Activated CD4-positive, alpha-beta T cell treated with anti-CD3 and anti-CD28 coated beads, Interleukin-2, amount 50 U/mL, for 24 hours (primary cell): ENCODE measurements at regions not wholly inside any gene's neighbourhood (a gene's known extent, or its start where the extent isn't known, plus 50 kb on each side); places are given as distances from the start of the nearest gene placed in this dataset.
"Not testable (repeated sequence)": the region's sequence is repeated elsewhere in the genome, so short reads cannot be mapped to it uniquely, and the experiment has no call there.

Experiments used
- DNase-seq, 2 donors: peaks; one replicate each; pipeline ENCODE4 v3.0.0-alpha.2; 2020; ENCODE audit warnings: low read depth in 1 of 2, low spot score in 1 of 2

DNA sequence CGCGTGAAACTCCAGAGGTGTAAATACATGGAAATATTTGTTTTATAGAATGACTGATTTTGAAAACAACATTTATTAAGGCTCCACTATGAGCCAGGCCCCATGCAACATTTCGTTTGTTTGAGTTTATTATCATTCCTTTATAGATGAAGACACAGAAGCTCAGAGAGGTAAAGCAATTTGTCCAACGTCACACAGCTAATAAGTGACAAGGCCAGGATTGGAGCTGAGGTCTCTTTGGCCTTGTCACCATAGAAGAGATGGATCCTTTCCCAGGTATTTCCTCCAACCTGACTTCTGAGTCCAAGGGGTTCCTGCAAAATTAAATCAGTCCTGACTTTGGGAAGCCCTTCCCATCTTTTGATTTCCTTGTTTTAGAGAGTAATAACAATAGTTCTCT, 98.0 kb downstream of the SYF2 start:
- DNase-seq = no peak

DNA sequence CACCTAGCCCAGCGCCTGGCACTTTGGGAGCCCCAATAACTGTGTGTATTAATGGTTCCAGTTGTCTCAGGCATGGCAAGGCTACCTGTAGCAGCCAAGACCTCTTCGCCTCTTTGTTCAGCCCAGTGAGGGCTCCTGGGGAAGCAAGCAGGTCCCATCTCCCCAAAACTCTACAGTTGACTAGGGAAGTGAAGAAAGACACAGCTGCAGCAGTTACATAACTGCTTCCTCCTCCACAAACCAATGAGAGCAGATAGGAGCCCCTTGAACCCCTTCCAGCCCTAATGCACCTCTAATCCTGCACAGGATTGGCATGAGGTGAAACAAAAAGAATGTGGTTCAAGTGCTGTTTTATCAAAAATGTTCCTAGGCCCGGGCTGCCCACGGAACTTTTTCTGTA, 100.5 kb downstream of the SYF2 start:
- DNase-seq = no peak

DNA sequence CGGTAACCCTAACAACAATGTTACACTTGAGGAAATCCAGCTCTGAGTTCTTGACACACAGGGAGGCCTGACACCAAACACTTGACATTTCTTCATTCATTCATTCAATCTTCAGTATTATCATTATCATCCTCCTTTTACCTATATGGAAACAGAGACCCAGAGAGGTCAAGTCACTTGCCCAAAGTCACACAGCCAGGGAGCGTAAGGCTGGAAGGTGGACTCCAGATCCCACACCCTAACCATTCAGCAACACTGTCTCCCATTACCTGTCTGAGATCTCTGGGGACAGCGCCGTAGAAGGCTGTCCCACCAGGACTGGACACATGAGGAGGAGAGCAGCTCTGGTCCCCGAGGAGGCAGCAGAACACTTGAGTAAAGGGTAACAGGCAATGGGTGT, 101.4 kb downstream of the SYF2 start:
- no peak for DNase-seq

DNA sequence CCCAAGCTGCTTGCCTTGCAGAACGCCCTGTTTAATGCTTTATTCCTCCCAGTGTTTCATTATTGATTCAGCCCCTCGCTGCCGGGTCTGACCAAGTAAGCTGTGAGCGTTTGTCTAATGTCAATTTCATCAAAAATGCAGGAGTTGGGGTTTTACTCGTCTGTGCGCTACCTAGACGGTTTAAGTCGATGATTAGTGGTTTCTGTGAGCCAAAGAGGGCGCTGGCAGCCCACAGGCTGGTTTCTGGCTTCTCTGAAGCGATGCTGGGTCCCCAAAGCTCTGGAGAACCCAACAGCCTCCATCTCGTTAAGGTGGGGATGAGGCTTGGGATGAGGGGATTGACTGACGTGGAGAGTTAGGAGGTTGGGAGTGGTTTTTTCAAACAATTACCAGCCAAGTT, 102.9 kb downstream of the SYF2 start:
- no peak for DNase-seq

DNA sequence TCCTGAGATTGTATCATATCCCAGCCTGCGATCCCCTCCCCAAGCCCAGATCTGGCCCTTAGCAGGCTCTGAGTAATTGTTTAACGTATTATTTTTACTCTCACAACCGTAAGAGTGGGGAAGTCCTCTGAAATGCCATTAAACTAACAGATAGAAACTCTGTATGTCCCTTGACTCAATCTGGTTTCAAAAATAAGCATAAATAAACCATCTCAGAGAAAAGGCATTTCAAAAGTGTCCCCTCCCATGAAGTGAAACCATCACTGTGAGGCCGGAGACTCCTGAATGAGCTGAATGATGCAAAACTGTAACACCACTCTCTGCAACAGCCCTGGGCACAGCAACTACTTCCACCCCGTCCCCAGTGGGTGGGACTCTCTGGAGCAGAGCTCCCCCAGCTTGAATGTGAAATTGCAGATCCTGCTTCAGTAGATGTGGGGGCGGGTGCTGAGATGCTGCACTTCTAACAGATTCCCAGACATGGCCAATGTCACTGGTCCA, 104.1 kb downstream of the SYF2 start:
- no peak for DNase-seq

- DNase-seq = no peak
Measured at GRCh38 chr1:25126562-25126961, 105.7 kb downstream of the SYF2 start.

GRCh38 chr1:25123551-25123950, 108.8 kb downstream of the SYF2 start:
- no peak for DNase-seq

GRCh38 chr1:25122747-25123146, 109.6 kb downstream of the SYF2 start:
- DNase-seq = no peak

- no peak for DNase-seq
Measured at GRCh38 chr1:25120281-25120680, 112.0 kb downstream of the SYF2 start.

- DNase-seq = peak in 1 of 2 donors; percentile 9
Measured at GRCh38 chr1:25118546-25118945, 113.8 kb downstream of the SYF2 start.

DNA sequence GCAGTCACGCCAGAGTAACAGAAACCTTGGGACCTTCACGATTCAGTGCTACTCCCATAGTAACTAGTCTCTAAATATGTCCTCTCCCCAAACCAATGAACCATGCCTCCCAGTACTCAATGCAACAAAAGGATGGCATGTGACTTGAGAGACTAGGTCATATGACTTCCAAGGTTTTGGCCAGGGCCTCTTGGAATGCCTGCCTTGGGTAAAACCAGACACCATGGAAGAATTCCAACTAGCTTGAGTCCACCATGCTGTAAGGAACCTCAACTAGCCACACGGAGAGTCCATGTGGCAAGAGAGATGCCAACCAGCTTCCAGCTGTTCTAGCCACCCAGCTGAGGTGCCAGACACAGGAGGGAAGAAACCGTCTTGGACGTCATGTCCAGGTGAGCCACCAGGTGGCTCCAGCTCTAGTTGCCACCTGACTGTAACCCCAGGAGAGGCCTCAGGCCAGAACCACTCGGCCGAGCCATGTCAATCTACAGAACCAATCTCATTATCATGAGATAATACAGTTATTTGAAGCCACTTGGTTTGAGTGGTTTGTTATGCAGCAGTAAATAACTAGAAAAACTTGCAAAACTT, 115.0 kb downstream of the SYF2 start:
- DNase-seq = no peak

DNA sequence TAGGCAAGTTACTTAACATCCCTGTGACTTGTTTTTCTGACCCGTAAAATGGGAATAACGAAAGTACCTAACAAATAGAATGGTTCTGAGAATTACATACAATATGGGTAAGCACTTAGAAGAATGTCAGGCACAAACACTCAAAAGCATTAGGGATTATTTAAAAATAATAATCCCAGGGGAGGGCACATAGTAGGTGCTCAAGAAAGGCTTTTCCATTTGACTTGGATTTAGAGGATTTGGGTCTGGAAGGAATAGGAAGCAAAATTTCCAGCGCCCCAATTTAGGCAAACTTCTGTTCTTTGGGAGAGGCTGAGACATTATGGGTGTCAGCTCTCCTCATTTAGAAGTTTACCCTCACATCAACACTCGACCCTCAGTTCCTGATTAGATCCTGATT, 115.5 kb downstream of the SYF2 start:
- DNase-seq = no peak

GRCh38 chr1:25116117-25116516, 116.2 kb downstream of the SYF2 start:
- DNase-seq = not testable (repeated sequence)

- no peak for DNase-seq
Measured at GRCh38 chr1:25113731-25114130, 118.6 kb downstream of the SYF2 start.

DNA sequence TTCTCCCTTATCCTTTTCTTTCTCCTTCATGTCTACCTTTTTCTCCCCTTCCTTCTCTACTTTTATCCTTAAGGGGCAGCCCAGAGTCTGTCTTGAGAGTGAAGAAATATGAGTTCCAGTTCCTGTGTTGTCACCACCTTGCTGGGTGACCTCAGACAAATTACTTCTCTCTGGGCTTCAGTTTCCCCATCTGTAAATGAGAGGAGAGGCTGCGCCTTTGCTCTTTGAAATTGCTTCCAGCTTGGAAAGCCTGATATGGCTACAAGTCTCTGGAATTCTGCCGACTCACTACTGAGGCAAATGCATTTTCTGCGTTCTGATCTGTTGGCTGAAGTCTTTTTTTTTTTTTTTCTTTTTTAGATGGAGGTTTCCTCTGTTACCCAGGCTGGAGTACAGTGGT, 119.2 kb downstream of the SYF2 start:
- DNase-seq = no peak

GRCh38 chr1:25112400-25112799, 119.9 kb downstream of the SYF2 start:
- DNase-seq = no peak

DNA sequence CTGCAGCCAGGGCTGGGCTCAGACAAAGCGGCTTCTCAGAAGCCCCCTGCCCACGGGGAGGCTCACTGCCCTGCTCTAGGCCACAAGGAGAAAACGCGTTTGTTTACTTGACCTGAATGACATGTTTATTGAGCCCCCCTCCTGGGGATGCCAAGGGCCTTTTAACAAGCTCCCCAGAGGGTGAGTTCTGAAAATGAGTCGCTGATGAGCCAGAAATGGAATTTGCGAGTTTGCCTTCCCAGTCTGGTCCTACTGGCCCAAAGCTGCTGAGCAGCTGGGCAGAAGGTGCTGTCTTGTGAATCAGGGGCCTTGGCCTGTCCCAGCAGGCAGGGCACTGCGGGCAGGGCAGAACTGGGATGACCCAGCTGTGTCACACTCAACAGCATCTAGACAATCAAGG, 120.6 kb downstream of the SYF2 start:
- DNase-seq = no peak

DNA sequence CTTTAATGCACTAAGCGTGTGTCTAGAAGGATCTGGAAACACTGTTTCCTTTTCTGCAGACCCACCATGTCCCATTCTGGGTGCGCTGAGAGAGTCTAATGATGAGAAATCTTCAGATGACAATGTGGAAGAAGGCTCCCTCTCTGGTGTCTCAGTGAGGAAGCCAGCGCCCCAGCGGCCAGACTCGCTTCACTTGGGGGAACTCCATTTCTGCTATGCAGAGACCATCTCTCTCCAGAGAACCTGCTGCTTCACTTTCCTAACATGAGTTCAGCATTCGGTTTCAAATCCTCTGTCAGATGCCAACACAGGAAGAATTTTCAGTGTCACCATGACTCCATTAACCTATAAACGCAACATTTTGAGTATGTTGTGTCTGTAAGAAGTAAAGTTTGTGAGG, 121.8 kb downstream of the SYF2 start:
- DNase-seq = no peak

DNA sequence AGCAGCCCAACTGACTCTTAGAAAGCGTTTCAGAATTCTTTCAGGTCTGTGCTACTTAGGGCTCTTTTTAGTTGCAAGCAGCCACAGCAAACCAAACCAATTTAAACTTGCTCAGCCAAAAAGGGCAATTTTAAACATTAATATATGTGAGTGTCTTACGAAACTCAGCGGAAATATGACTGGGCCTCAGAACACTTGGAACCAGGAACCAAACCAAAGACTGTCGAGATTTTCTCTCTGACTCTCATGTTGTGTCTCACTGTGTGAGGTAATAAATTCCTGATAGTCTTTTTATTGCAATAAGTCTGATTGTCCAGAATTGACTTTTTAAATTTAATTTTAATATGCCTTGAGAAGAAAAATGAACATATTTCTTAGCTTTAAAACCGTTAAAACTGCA, 122.3 kb downstream of the SYF2 start:
- DNase-seq = no peak

GRCh38 chr1:25109531-25109951, 122.8 kb downstream of the SYF2 start:
- no peak for DNase-seq

DNA sequence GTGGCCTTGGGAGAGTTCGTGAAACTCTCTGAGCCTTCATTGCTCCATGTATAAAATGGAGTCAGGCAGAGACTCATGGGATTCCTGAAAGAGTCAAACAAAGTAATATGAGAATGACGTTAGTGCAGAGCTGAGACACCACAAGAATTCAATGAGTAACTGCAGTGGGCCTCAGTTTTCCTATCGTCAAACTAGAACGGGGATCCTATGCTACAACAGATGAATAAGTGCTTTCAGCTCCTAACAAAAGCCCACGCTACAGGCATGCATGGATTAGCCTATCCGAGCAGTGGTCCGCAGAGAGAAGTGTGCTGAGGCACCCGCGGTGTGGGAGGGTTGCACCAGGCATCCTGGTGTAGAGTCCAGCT, 124.7 kb downstream of the SYF2 start:
- DNase-seq = no peak

DNA sequence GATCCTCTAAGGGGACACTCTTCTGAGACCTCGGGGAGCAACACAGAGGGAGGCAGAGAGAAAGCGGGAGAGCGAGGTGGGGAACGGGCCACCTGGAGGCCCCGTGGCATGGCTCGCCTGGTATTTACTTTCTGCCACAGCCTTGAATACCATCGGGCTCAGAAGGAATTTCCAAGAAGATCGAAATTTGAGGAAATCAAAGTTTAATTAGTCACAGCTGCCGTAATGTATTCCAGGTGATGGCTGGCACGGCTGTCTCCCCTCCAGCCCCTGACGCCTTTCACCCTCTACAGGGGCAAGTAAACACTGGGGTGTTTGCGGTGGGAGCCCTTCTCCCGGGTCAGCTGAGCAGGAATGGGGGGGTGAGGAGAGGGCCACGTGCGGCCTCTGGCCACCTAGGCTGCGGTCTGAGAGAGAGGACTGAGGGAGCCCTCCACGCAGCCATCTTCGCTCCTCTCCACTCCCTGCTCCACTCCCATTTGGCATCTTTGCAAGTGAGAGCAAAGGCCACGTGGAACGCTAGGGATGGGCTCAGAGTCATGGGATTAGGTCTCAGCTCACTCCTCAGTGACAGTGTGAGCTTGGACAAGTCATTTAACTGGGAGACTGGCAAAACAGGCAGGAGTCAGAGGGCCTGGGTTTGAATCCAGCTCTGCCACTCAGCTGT, 125.2 kb downstream of the SYF2 start:
- no peak for DNase-seq

DNA sequence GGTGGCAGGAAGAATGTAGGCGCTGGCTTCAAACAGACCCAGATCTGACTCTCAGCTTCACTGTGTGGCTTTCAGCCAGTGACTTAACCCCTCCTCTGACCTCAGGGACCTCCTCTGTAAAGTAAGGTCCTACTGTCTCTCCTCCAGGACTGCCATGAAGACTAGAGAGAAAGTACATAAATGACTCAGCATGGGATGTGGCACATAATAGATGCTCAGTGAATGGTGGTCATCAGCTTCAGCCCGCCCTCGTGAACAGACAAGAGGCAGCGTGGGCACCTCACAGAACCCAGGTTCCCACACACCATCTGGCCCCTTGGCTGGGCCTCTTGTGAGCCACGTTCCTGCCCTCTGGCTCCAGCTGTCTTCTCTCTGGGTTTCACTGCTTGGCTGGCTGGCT, 126.0 kb downstream of the SYF2 start:
- no peak for DNase-seq
